ENCODE measurements at regions not wholly inside any gene's neighbourhood (a gene's known extent, or its start where the extent isn't known, plus 50 kb on each side); places are given as distances from the start of the nearest gene placed in this dataset.

DNA sequence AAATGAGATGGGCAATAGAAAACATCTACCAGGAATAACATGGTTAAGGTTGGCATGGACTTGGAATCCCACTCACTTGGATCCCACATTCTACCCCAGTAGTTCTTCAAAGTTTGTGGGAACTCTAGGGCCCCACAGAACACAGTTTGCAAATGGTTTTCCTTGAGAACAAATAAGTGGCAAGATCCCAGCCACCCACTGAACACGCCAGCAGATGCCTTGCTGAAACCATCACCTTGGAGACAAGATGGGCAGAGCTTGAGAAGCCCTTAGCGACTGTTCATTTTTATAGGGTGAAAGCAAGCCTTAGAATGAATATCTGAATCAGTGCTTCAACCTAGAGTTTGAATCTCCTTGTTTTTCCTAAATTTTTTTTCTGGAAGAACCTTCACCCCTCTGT lies 349.1 kb downstream of the RPS24 start:
- Histone ChIP-seq H3K36me3 (no peaks in the 10 kb centered on the region), H3K27me3 (no peaks in the 10 kb centered on the region), H3K9me3 (no peaks in the 10 kb centered on the region), H3K4me3 (no peak overlapping the region), H3K4me1 (no peaks in the 10 kb centered on the region), H3K27ac (no peak overlapping the region)
- no peak for ATAC-seq
- TF ChIP-seq, protein P1, sequence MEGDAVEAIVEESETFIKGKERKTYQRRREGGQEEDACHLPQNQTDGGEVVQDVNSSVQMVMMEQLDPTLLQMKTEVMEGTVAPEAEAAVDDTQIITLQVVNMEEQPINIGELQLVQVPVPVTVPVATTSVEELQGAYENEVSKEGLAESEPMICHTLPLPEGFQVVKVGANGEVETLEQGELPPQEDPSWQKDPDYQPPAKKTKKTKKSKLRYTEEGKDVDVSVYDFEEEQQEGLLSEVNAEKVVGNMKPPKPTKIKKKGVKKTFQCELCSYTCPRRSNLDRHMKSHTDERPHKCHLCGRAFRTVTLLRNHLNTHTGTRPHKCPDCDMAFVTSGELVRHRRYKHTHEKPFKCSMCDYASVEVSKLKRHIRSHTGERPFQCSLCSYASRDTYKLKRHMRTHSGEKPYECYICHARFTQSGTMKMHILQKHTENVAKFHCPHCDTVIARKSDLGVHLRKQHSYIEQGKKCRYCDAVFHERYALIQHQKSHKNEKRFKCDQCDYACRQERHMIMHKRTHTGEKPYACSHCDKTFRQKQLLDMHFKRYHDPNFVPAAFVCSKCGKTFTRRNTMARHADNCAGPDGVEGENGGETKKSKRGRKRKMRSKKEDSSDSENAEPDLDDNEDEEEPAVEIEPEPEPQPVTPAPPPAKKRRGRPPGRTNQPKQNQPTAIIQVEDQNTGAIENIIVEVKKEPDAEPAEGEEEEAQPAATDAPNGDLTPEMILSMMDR (IDR thresholded peaks at IDR 0.05): no peak
- WGBS, 2 donors: 93 to 95% methylated on average over 2 of the region's 2 CpGs
- no peak for DNase-seq
- intact Hi-C loops (cut with DNase I): no loop called here
- no peak for FAIRE-seq

GRCh38 chr10:78383378-78384048 lies 349.9 kb downstream of the RPS24 start:
- no peak overlapping the region for H3K27ac ChIP-seq
- intact Hi-C loops (cut with DNase I): no loop called here
- H3K4me1 ChIP-seq: no peaks in the 10 kb centered on the region
- no peak for DNase-seq
- no peak for FAIRE-seq
- H3K9me3 ChIP-seq: no peaks in the 10 kb centered on the region
- 94 to 96% methylated on average over 2 of the region's 2 CpGs for WGBS, 2 donors
- H3K4me3 ChIP-seq: no peak overlapping the region
- TF ChIP-seq, protein P1 (IDR thresholded peaks at IDR 0.05): no peak
- H3K36me3 ChIP-seq: no peaks in the 10 kb centered on the region
- ATAC-seq: no peak
- H3K27me3 ChIP-seq: no peaks in the 10 kb centered on the region

GRCh38 chr10:78384049-78384431 lies 350.4 kb downstream of the RPS24 start:
- ATAC-seq: no peak
- DNase-seq: no peak
- Histone ChIP-seq H3K27me3 (no peaks in the 10 kb centered on the region), H3K36me3 (no peaks in the 10 kb centered on the region), H3K27ac (no peak overlapping the region), H3K4me1 (no peaks in the 10 kb centered on the region), H3K4me3 (no peak overlapping the region), H3K9me3 (no peaks in the 10 kb centered on the region)
- TF ChIP-seq, protein P1 (IDR thresholded peaks at IDR 0.05): no peak
- intact Hi-C loops (cut with DNase I): no loop called here
- no peak for FAIRE-seq
- 71 to 75% methylated on average over 1 of the region's 1 CpG for WGBS, 2 donors

- FAIRE-seq (no peak), DNase-seq (no peak), ATAC-seq (no peak)
- TF ChIP-seq, protein P1 (IDR thresholded peaks at IDR 0.05): no peak
- peaks cover 0 to 2% (median 0%) of the 10 kb centered on the region in 3 donors for H3K4me1 ChIP-seq
- H3K9me3 ChIP-seq: no peaks in the 10 kb centered on the region
- intact Hi-C loops (cut with DNase I): no loop called here
- no peaks in the 10 kb centered on the region for H3K36me3 ChIP-seq
- no peak overlapping the region for H3K27ac ChIP-seq
- H3K27me3 ChIP-seq: no peaks in the 10 kb centered on the region
- H3K4me3 ChIP-seq: no peak overlapping the region
- WGBS, 2 donors: 90 to 95% methylated on average over 5 of the region's 5 CpGs
These were observed 351.9 kb downstream of the RPS24 start for GRCh38 chr10:78385599-78385998.

DNA sequence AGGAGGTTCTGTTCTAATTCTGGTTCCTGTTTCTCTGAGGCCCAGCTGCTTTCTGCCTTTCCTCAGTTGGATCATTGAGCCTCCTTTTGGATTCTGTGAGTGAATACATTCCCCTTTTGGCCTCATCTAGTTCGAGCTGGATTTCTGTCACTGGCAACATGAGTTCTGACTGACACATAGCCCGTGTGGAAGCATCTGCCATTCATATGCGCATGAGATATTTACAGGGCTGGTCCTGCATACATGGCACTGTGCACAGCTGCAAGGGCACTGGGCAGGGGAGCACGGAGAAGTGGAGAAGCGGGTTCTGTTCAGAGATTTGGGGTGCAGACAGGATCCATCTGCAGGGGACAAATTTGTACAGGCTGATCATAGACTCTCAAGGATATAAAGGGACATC lies 352.8 kb downstream of the RPS24 start:
- DNase-seq: no peak
- intact Hi-C loops (cut with DNase I): no loop called here
- ATAC-seq: no peak
- Histone ChIP-seq H3K27me3 (no peaks in the 10 kb centered on the region), H3K9me3 (no peaks in the 10 kb centered on the region), H3K4me3 (no peak overlapping the region), H3K4me1 (peaks cover 0 to 2% (median 0%) of the 10 kb centered on the region in 3 donors), H3K27ac (no peak overlapping the region), H3K36me3 (no peaks in the 10 kb centered on the region)
- 70 to 79% methylated on average over 5 of the region's 5 CpGs for WGBS, 2 donors
- TF ChIP-seq, protein P1 (IDR thresholded peaks at IDR 0.05): no peak
- FAIRE-seq: no peak

All from pancreas (tissue), 10 donors.